OCI-LY1 (cell line): ENCODE measurements at regions not wholly inside any gene's neighbourhood (a gene's known extent, or its start where the extent isn't known, plus 50 kb on each side); places are given as distances from the start of the nearest gene placed in this dataset.

Source experiments
- EZH2 ChIP-seq: fragments of 200-600 bp; sonication (generic), shearing (Covaris generic); IDR thresholded peaks from 2 replicates; pipeline ENCODE4 v1.8.0; 2017; ENCODE audit warnings: borderline replicate concordance, mixed run types, mild to moderate bottlenecking, antibody characterized with exemption, low read length, moderate library complexity, mixed read lengths
- TF ChIP-seq, protein P1 (sequence below): fragments of 200-600 bp; sonication (generic), shearing (Covaris generic); IDR thresholded peaks from 2 replicates; pipeline ENCODE4 v1.5.1; 2017; ENCODE audit warnings: mild to moderate bottlenecking, antibody characterized with exemption, low read length, moderate library complexity, mixed read lengths

DNA sequence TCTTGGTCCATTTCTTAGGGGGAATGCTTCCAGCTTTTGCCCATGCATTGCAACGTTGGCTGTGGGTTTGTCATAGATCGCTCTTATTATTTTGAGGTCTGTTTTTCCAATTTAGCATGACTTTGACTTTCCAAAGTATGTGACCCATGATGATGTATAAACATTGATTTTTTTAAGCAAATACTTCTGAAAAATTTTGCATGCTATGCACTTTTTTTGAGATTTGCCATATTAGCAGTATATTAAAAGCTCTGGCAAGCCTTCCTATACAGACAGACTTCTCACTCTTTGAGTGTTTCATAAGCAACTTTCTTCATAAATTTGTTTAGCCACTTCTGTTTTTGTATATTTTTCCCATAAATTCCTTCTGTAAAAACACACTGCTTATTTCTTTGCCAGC, 746.4 kb upstream of the LCORL start:
- TF ChIP-seq, protein P1, sequence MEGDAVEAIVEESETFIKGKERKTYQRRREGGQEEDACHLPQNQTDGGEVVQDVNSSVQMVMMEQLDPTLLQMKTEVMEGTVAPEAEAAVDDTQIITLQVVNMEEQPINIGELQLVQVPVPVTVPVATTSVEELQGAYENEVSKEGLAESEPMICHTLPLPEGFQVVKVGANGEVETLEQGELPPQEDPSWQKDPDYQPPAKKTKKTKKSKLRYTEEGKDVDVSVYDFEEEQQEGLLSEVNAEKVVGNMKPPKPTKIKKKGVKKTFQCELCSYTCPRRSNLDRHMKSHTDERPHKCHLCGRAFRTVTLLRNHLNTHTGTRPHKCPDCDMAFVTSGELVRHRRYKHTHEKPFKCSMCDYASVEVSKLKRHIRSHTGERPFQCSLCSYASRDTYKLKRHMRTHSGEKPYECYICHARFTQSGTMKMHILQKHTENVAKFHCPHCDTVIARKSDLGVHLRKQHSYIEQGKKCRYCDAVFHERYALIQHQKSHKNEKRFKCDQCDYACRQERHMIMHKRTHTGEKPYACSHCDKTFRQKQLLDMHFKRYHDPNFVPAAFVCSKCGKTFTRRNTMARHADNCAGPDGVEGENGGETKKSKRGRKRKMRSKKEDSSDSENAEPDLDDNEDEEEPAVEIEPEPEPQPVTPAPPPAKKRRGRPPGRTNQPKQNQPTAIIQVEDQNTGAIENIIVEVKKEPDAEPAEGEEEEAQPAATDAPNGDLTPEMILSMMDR: no peak
- no peak for TF ChIP-seq EZH2
